ENCODE measurements at regions not wholly inside any gene's neighbourhood (a gene's known extent, or its start where the extent isn't known, plus 50 kb on each side); places are given as distances from the start of the nearest gene placed in this dataset.
"Not testable (repeated sequence)": the region's sequence is repeated elsewhere in the genome, so short reads cannot be mapped to it uniquely, and the experiment has no call there.

DNA sequence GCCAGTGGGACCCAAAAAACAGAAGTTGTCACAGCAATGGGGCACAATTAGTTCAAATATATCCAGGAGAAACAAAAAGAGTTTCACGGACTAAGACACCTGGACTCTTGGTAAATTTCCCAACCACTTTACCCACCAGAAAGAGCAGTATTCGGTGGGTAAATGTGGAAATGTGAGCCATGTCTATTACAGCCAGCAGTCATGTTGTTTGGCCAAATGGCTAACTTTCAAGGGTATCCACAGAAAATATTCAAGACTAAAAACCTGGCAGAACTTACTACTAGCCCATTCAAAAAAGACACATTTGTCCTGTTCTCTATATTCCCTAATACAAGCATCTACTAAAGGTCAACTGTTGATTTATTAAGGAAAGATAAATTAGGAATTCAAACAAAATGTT is 1296.0 kb upstream of the NXPH2 start:
- Histone ChIP-seq H3K4me3 (ENCODE audit: low read depth, low read length) (no peak overlapping the region), H3K27me3 (ENCODE audit: control insufficient read depth, insufficient read depth, low read length) (no peaks in the 10 kb centered on the region), H3K9me3 (ENCODE audit: control insufficient read depth, insufficient read depth, low read length) (peaks cover 7% of the 10 kb centered on the region; the same call in 1 of the 2 replicates), H3K27ac (ENCODE audit: low read depth, low read length) (no peak overlapping the region)
- TF ChIP-seq, protein P1, sequence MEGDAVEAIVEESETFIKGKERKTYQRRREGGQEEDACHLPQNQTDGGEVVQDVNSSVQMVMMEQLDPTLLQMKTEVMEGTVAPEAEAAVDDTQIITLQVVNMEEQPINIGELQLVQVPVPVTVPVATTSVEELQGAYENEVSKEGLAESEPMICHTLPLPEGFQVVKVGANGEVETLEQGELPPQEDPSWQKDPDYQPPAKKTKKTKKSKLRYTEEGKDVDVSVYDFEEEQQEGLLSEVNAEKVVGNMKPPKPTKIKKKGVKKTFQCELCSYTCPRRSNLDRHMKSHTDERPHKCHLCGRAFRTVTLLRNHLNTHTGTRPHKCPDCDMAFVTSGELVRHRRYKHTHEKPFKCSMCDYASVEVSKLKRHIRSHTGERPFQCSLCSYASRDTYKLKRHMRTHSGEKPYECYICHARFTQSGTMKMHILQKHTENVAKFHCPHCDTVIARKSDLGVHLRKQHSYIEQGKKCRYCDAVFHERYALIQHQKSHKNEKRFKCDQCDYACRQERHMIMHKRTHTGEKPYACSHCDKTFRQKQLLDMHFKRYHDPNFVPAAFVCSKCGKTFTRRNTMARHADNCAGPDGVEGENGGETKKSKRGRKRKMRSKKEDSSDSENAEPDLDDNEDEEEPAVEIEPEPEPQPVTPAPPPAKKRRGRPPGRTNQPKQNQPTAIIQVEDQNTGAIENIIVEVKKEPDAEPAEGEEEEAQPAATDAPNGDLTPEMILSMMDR (IDR thresholded peaks at IDR 0.05; ENCODE audit: low read depth, low read length): no peak
- ChIA-PET POLR2A (no interaction called here), CTCF (no interaction called here)
- DNase-seq (ENCODE audit: low read depth, low spot score): no peak

- H3K27me3 ChIP-seq (ENCODE audit: control insufficient read depth, insufficient read depth, low read length); POLR2A ChIA-PET; H3K9me3 ChIP-seq (ENCODE audit: control insufficient read depth, insufficient read depth, low read length); DNase-seq (ENCODE audit: low read depth, low spot score); H3K27ac ChIP-seq (ENCODE audit: low read depth, low read length); H3K4me3 ChIP-seq (ENCODE audit: low read depth, low read length); CTCF ChIA-PET: not testable (repeated sequence)
Measured at GRCh38 chr2:140073763-140074162, 1293.6 kb upstream of the NXPH2 start.

DNA sequence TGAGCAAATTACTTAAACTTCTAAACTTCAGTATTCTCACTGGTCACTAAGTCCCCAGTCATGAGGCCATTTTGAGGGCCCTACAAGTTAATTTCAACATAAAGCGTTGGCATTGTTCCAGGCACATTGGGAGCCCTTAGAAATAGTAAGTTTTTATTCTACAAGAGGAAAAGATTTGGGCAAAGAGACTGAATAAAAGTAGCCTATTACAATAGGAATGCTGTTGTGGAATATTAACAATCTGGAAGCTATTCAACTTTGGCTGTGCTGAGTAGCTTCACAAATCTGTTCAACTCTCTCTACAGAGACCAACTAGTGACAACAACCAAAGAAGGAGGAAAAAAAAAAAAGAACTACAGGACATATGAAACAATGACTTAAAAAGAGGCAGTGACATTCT is 1287.5 kb upstream of the NXPH2 start:
- CTCF ChIA-PET: interaction anchor here (0.6 kb wide), 1 partner anchor 160 kb away, joined by 3 read pairs; no protein-coding TSS in a partner anchor
- no peaks in the 10 kb centered on the region for H3K27me3 ChIP-seq (ENCODE audit: control insufficient read depth, insufficient read depth, low read length)
- TF ChIP-seq, protein P1 (IDR thresholded peaks at IDR 0.05; ENCODE audit: low read depth, low read length): no peak
- DNase-seq (ENCODE audit: low read depth, low spot score): no peak
- H3K9me3 ChIP-seq (ENCODE audit: control insufficient read depth, insufficient read depth, low read length): no peaks in the 10 kb centered on the region
- no peak overlapping the region for H3K27ac ChIP-seq (ENCODE audit: low read depth, low read length)
- H3K4me3 ChIP-seq (ENCODE audit: low read depth, low read length): no peak overlapping the region
- POLR2A ChIA-PET: no interaction called here

- TF ChIP-seq, protein P1 (IDR thresholded peaks at IDR 0.05; ENCODE audit: low read depth, low read length): no peak
- Histone ChIP-seq H3K9me3 (ENCODE audit: control insufficient read depth, insufficient read depth, low read length) (peaks cover 2% of the 10 kb centered on the region; the same call in 1 of the 2 replicates), H3K27ac (ENCODE audit: low read depth, low read length) (no peak overlapping the region), H3K4me3 (ENCODE audit: low read depth, low read length) (no peak overlapping the region), H3K27me3 (ENCODE audit: control insufficient read depth, insufficient read depth, low read length) (no peaks in the 10 kb centered on the region)
- DNase-seq (ENCODE audit: low read depth, low spot score): no peak
- ChIA-PET POLR2A (no interaction called here), CTCF (no interaction called here)
Measured at GRCh38 chr2:140064243-140064642, 1284.1 kb upstream of the NXPH2 start.

GRCh38 chr2:140063356-140063755 is 1283.2 kb upstream of the NXPH2 start:
- TF ChIP-seq, protein P1 (IDR thresholded peaks at IDR 0.05; ENCODE audit: low read depth, low read length): no peak
- H3K27me3 ChIP-seq (ENCODE audit: control insufficient read depth, insufficient read depth, low read length): no peaks in the 10 kb centered on the region
- no peak overlapping the region for H3K27ac ChIP-seq (ENCODE audit: low read depth, low read length)
- no peak for DNase-seq (ENCODE audit: low read depth, low spot score)
- ChIA-PET POLR2A (no interaction called here), CTCF (no interaction called here)
- peaks cover 6% of the 10 kb centered on the region for H3K9me3 ChIP-seq (ENCODE audit: control insufficient read depth, insufficient read depth, low read length)
- no peak overlapping the region for H3K4me3 ChIP-seq (ENCODE audit: low read depth, low read length)

DNA sequence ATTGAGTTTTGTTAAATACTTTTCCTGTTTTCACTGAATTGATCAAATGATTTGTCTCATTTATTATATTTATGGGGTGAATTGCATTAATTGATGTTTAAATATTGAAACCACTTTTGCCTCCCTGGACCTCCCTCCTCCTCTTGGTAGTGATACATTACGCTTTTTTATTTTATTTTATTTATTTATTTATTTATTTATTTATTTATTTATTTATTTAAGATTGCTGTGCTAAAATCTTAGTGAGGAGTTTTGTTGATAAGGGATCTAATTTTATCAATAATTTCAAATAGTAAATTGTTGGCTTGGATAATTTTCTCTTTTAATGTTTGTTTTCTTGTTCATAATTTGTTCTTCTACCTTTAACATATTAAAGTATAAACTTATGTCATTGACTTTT is 1281.0 kb upstream of the NXPH2 start:
- POLR2A ChIA-PET: no interaction called here
- CTCF ChIA-PET: no interaction called here
- H3K27me3 ChIP-seq (ENCODE audit: control insufficient read depth, insufficient read depth, low read length): no peaks in the 10 kb centered on the region
- H3K4me3 ChIP-seq (ENCODE audit: low read depth, low read length): no peak overlapping the region
- TF ChIP-seq, protein P1 (IDR thresholded peaks at IDR 0.05; ENCODE audit: low read depth, low read length): no peak
- DNase-seq (ENCODE audit: low read depth, low spot score): no peak
- peaks cover 6% of the 10 kb centered on the region for H3K9me3 ChIP-seq (ENCODE audit: control insufficient read depth, insufficient read depth, low read length)
- no peak overlapping the region for H3K27ac ChIP-seq (ENCODE audit: low read depth, low read length)
